ENCODE measurements at regions not wholly inside any gene's neighbourhood (a gene's known extent, or its start where the extent isn't known, plus 50 kb on each side); places are given as distances from the start of the nearest gene placed in this dataset.

GRCh38 chr6:163816441-163816840 is 401.9 kb downstream of the QKI start:
- DNase-seq, result no peak

DNA sequence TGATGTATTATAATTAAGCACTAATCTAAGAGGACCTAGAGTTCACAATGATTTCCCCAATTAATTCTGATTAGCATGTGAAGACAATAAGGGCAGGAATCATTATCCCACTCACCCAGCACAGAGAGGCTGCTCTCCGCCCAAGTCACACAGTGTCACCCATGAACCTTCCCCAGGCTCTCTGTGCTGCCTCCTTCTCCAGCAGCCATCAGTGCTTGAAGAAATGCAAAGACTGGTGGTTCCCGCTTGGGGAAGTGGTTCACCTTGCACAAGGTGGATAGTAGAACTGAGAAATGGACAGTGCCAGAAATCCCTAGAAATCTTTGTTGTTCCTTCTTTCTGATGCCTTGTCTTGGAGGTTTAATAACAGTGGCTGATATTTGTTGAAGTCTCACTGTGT is 401.3 kb downstream of the QKI start:
- no peak for DNase-seq

- DNase-seq, result no peak
Measured at GRCh38 chr6:163814494-163815364, 400.2 kb downstream of the QKI start.

DNA sequence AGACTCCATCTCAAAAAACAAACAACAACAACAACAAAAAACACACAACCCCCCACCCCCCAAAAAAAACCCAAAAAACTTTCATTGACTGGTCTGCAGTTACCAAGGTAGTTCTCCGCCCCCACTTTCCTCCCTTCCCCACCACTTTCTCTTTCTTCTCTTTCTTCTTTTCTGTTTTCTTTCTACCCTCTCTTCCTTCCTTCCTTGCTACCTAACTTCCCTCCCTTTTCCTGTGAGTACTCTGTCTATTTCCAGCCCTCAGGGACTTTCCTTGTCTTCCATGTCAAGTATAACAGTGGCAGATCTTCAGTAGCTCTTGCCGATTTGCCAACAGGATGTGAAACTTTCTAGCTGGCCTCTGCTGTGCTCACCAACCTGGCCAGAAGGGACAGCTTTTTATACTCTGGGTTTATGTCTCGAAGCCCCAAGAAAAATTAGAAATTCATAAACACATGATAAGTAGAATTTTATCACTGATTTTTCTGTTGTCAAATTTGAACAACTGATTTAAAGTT is 399.5 kb downstream of the QKI start:
- DNase-seq, result no peak

GRCh38 chr6:163811317-163811716 is 396.8 kb downstream of the QKI start:
- DNase-seq, result no peak

DNA sequence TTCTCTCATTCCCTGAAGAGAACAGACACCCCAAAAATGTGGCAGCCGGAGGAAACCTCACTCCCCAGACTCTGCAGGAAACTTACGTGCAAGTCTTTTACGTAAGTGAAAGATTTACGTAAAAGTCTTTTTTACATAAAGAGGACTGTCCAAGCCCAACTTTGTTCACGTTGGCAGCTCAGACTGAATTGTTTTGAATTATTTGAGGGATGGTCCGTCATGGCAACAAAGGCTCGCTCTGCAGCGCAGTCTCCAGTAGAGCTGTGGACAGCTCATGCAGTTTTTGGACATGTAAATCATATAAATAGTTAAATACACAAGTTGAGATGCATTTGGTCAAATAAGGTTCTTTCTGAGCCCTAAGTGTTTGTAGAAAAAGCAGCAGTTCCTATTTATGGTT is 394.8 kb downstream of the QKI start:
- no peak for DNase-seq

- no peak for DNase-seq
Measured at GRCh38 chr6:163808871-163809270, 394.4 kb downstream of the QKI start.

- no peak for DNase-seq
Measured at GRCh38 chr6:163808231-163808630, 393.7 kb downstream of the QKI start.

DNA sequence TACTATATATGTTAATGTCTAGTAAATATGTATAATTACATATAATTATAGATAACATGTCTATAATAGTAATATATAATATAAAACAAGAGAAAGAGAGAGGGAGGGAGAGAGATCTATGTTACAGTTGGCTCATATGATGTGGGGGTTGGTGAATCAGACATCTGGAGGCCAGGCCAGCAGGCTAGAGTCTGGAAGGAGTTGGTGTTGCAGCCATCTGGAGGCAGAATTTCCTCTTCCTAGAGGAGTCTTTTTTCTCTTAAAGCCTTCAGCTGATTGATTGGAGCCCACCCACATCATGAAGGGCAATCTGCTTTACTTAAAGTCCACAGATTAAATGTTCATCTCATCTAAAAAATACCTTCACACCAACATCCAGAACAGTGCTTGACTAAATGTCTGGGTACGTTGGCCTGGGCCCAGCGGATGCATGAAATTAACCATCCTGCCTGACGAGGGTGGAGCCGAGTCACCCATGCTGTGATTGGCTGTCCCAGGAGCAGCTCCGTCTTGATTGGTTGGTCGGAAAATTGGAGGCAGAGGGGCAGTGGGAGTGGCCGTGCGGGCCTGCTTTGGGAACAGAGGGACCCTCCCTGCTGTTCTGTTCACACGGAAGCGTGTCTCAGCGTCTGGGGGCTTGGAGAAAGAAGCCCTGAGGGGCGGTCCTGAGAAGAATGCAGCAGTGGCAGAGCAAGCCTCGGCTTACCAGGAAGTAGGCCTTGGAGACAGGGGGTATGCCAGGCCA is 392.4 kb downstream of the QKI start:
- DNase-seq, result no peak

DNA sequence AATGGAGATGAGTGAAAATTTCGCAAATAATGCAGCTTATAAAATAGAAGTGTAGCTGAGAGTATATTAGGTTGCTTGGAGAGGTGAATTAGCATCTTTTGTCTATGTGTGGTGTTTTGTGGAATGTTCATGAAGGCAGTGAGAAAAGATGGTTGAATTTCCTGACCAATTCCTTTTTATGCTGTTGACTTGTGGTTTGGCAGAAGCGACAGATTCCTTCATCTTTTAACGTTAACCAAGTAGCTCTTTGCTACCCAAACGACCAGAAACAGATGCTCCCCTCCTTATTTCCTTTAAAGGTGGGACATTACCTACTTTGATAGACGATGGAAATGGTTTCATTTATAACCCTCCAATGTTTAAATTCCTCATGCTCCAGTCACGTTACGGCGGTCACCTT is 390.5 kb downstream of the QKI start:
- DNase-seq, result no peak

- no peak for DNase-seq
Measured at GRCh38 chr6:163802267-163802666, 387.7 kb downstream of the QKI start.

DNA sequence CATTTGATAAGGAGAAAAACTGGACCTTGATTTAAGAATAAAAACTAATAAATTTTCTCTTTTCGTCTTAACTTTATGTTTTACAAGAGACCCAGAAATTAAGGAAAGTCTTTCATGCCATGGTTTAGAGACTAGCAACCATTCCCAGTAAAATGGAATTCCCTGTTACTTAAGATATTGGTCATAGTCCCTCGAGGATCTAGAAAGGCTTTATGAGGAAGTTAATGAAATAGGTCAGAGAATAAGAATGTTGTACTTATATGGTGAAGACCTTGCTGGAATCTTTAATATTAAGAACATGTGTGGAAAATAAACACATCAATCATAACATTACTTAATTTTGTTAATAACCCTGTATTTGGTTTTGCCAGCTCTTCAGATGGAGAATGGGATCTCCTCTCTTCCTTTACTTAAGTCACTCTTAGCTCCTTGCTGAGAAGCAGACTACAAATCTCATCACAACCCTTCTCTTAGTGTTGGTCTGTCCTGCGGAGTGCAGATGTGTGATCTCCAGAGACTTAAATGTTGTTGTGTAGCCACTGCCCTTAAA is 382.9 kb downstream of the QKI start:
- DNase-seq, result no peak

GRCh38 chr6:163793011-163793983 is 378.8 kb downstream of the QKI start:
- no peak for DNase-seq

DNA sequence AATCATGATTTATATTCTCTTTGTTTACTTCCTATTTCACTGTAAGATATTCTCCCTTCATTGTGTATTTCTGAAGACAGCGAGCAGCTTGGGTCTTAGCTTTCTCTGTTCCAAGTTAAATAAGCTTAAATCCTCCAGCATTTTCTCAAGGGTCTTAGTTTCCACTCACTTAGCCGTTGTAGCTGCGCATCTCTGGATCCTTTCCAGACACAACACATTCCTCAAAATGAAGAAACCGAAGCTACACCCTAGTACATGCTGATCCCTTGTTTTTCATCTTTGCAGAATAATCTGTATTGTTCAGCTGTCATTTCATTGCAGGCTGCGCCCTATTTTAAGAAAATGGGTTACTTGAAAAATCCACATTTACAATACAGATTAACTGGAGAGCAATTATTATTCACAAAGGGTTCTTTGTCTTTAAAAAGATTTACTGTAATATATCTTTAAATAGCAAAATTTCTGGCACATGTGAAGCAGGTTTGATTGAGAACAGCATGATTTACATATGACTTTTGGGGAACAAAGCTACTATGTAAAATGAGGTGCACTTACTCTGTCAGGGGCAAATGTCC is 375.8 kb downstream of the QKI start:
- DNase-seq, result no peak

DNA sequence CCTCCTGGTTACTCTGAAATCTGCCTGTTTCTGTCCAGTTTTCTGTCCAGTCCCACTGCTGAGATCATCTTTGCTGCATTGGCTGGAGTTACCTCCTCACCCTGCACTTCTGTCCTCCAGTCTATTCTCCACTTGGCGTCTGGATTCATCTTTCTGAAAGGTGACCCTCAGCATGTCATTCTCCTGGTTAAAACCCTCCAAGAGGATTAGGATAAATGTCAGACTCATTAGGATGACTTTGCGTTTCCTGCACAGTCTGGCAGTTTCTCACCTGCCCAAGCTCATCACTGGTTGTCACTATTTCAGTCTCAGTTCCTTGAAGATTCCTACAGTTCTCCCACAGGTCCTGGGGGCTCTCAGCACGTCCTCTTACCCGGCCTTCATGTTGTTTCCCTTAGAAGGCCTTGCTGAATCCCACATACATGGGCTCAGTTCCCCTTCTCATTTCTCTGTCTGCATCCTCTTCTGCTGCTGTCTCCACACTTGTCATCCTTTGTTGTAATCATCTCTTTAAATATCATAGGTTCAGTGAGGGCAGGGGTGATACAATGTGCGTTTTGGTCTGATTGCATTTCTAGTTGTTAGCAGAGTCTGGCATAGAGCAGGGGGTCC is 374.8 kb downstream of the QKI start:
- DNase-seq, result no peak

- no peak for DNase-seq
Measured at GRCh38 chr6:163786995-163787671, 372.6 kb downstream of the QKI start.

GRCh38 chr6:163782436-163783003 is 368.0 kb downstream of the QKI start:
- DNase-seq, result no peak

DNA sequence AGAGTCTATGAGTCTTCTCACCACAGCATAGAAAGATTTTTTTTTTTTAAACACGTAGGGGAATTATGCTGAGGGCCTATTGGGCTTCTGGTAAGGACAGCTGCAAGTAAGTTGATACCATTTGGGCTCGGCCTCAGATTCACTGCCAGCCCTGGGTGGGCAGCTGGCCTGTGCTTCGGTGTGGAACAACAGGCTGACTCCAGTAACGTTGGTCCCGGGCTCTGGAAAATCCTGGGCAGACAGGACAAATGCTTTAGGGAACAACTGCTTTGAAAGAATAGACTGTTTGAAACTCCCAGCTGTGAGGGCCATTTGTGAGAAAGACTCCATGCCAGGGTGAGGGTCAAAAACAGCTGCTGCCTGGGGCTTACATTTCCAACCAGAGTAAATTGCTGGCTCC is 366.5 kb downstream of the QKI start:
- DNase-seq, result no peak

DNA sequence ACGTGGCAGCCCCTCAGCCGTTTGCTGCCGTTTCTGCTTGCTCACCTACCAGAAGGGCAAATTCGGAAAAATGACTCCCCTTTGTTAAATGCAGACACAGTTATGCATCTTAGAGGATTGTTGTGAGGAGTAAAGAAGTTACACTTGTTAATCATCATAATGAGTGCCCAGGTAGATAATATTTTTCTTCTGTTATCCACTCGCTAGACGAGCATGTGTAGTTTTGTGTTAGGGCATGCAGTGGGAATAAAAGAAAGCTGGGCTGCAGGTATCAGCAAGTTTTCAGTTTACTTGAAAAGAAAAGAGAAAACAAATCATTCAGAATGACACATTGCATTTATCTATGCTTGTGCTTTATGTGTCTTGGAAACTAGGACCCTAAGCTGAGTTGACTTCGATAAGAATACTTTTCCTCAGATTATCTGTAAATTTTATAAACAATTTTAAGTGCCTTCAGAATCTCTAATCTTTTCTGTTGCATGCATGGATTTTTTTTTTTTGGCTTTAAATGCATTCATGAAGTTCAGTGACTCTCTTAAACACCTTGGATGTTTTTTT is 365.3 kb downstream of the QKI start:
- DNase-seq, result no peak

DNA sequence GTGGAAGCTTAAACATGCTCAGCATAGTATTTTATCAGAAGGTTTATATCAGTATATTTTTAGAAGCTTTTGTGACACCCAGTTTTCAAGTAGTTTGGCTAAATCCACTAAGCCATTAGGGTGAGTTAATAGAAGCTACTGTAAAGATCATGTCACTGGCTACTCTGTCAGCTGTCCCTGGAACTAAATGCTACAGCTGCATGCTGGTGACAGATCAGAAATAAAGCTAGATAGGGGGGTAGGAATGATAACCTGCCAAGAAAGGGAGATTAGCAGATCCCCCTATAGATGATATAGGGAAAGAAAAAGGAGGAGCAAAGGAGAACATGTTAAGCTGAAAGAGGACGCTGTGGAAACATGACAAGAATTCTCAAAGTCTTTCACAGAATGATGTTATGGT is 363.2 kb downstream of the QKI start:
- no peak for DNase-seq
